GM21447 (cell line): ENCODE measurements at regions not wholly inside any gene's neighbourhood (a gene's known extent, or its start where the extent isn't known, plus 50 kb on each side); places are given as distances from the start of the nearest gene placed in this dataset.
A peak's percentile ranks its signal among the peaks of the same experiment; 100 is the strongest.
"Not testable (repeated sequence)": the region's sequence is repeated elsewhere in the genome, so short reads cannot be mapped to it uniquely, and the experiment has no call there.

Experiments
- ATAC-seq: cut with Tn5 transposase; IDR thresholded peaks from one replicate; pipeline ENCODE4 v1.9.1; 2021; ENCODE audit not compliant: unreplicated experiment

- no peak for ATAC-seq
These were observed 50.4 kb upstream of the ARHGEF7 start for GRCh38 chr13:111064661-111065060.

GRCh38 chr13:111062966-111063365, 52.1 kb upstream of the ARHGEF7 start:
- ATAC-seq, result no peak

- ATAC-seq, result no peak
These were observed 52.8 kb upstream of the ARHGEF7 start for GRCh38 chr13:111062305-111062704.

GRCh38 chr13:111061358-111062045, 53.6 kb upstream of the ARHGEF7 start:
- no peak for ATAC-seq

GRCh38 chr13:111060237-111060919, 54.7 kb upstream of the ARHGEF7 start:
- no peak for ATAC-seq

GRCh38 chr13:111058796-111059506, 56.2 kb upstream of the ARHGEF7 start:
- ATAC-seq, result no peak

GRCh38 chr13:111058339-111058738, 56.8 kb upstream of the ARHGEF7 start:
- not testable (repeated sequence) for ATAC-seq

- not testable (repeated sequence) for ATAC-seq
These were observed 63.3 kb upstream of the ARHGEF7 start for GRCh38 chr13:111051726-111052232.

- no peak for ATAC-seq
These were observed 63.9 kb upstream of the ARHGEF7 start for GRCh38 chr13:111051041-111051725.

- no peak for ATAC-seq
These were observed 64.6 kb upstream of the ARHGEF7 start for GRCh38 chr13:111050539-111050879.

GRCh38 chr13:111049791-111050538, 65.1 kb upstream of the ARHGEF7 start:
- ATAC-seq, result no peak

- ATAC-seq, result no peak
These were observed 66.7 kb upstream of the ARHGEF7 start for GRCh38 chr13:111048387-111048786.

- no peak for ATAC-seq
These were observed 67.8 kb upstream of the ARHGEF7 start for GRCh38 chr13:111047326-111047725.

- peak; percentile 74 for ATAC-seq
These were observed 68.4 kb upstream of the ARHGEF7 start for GRCh38 chr13:111046590-111047141.

GRCh38 chr13:111045170-111045569, 69.9 kb upstream of the ARHGEF7 start:
- ATAC-seq, result no peak

- no peak for ATAC-seq
These were observed 70.9 kb upstream of the ARHGEF7 start for GRCh38 chr13:111044087-111044830.

GRCh38 chr13:111043575-111043982, 71.5 kb upstream of the ARHGEF7 start:
- ATAC-seq, result no peak

- ATAC-seq, result no peak
These were observed 72.4 kb upstream of the ARHGEF7 start for GRCh38 chr13:111042661-111043226.

GRCh38 chr13:111040830-111041229, 74.3 kb upstream of the ARHGEF7 start:
- ATAC-seq, result no peak
